HG02938 (cell line): ENCODE measurements at regions not wholly inside any gene's neighbourhood (a gene's known extent, or its start where the extent isn't known, plus 50 kb on each side); places are given as distances from the start of the nearest gene placed in this dataset.
"Not testable (repeated sequence)": the region's sequence is repeated elsewhere in the genome, so short reads cannot be mapped to it uniquely, and the experiment has no call there.

Experiments
- ATAC-seq: cut with Tn5 transposase; IDR thresholded peaks from one replicate; pipeline ENCODE4 v1.9.1; 2021; ENCODE audit warnings: mild to moderate bottlenecking, moderate library complexity; ENCODE audit not compliant: unreplicated experiment

DNA sequence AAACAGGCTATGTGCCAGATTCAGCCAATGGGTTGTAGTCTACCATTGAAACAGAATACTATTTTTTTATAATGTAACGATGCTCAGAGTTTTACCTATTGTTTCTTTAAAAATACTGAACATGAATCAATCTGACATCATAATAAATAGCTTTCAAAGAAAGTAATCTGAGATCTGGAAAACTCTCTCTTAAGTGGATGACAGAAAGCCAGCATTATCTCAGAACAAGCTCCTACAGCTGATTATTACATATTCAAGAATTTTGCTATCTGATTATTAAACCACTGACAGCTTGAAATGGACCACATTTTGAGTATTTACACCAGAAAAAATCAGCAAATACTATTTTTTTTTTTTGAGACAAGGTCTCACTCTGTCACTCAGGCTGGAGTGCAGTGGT, 484.2 kb upstream of the SOX9 start:
- ATAC-seq, result no peak

DNA sequence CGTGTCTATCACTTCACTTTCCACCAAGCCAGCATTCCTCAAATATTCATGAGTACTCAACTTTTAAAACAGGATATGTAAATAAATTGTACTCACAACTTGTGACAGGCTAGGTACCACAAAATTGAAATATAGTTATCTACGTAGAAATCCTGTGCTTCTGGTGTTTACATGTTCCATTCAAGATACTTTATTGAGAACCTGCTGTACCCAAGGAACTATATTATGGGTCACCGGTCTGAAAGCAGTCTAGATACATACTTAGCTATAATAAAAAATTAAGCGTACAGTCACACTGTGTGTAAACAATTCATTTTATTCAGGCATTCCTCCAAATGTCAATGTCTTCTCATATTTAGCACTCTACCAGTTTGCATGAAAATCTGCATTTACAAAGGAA, 482.2 kb upstream of the SOX9 start:
- no peak for ATAC-seq

DNA sequence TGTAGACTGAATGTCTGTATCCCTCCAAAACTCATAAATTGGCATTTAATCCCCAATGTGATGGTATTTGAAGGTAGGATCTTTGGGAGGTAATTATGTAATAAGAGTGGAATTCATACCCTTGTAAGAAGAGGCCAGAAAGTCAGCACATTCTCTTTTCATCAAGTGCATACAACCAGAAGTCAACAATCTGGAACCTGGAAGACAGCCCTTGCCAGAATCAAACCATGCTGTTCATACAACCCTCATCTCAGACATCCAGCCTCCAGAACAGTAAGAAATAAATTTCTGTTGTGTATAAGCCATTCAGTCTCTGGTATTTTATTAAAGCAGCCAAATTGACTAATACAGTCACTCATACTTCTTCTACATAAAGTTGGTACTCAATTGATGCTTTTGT, 481.0 kb upstream of the SOX9 start:
- ATAC-seq, result no peak

DNA sequence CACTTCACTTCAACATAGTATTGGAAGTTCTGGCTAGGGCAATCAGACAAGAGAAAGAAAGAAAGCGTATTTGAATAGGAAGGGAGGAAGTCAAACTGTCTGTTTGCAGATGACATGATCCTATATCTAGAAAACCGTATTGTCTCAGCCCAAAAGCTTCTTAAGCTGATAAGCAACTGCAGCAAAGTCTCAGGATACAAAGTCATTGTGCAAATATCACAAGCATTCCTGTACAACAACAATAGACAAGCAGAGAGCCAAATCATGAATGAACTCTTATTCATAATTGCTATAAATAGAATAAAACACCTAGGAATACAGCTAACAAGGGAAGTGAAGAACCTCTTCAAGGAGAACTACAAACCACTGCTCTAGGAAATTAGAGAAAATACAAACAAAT, 473.9 kb upstream of the SOX9 start:
- not testable (repeated sequence) for ATAC-seq

DNA sequence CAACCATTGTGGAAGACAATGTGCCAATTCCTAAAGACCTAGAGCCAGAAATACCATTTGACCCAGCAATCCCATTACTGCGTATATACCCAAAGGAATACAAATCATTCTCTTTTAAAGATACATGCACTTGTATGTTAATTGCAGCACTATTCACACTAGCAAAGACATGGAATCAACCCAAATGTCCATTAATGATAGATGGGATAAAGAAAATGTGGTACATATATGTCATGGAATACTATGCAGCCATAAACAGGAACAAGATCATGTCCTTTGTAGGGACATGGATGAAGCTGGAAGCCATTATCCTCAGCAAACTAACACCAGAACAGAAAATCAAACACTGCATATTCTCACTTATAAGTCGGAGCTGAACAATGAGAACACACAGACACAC, 472.5 kb upstream of the SOX9 start:
- ATAC-seq, result not testable (repeated sequence)

DNA sequence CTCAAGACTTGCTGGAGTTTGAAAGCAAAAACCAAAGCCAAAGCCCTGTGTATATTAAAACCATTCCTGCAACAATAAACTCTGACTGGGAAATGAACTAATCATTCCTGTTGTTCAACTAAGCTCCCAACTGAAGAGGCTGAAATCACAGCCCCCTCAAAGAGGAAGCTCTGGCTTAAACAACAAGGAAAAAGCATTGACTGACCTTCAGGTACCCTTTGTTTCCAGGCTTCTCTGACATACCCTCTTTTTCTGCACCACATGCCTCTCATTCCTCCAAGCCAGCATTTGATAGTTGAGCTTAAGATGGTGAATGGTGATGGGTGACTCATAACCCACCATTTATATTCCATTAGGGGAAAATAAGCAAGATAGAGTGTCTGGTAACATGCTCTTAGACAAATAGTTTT, 470.9 kb upstream of the SOX9 start:
- ATAC-seq, result no peak

DNA sequence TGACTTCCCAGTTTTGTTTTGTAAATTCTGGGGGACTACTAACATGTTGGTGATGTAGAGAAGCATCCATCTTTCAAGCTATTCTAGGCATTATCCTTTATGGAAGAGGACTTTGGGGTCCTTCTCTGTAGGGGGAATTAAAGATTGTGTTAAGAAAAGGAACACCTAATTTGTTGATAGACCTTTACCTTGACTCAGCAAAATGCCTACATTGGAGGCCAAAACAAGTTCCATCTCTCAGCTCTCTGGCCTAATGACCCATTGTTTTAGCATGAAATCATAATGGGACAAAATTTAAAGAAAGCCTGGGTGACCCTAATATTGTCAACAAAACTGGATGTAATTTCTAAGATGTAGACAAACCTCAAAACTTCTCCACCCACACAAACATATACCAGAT, 465.3 kb upstream of the SOX9 start:
- ATAC-seq, result no peak

DNA sequence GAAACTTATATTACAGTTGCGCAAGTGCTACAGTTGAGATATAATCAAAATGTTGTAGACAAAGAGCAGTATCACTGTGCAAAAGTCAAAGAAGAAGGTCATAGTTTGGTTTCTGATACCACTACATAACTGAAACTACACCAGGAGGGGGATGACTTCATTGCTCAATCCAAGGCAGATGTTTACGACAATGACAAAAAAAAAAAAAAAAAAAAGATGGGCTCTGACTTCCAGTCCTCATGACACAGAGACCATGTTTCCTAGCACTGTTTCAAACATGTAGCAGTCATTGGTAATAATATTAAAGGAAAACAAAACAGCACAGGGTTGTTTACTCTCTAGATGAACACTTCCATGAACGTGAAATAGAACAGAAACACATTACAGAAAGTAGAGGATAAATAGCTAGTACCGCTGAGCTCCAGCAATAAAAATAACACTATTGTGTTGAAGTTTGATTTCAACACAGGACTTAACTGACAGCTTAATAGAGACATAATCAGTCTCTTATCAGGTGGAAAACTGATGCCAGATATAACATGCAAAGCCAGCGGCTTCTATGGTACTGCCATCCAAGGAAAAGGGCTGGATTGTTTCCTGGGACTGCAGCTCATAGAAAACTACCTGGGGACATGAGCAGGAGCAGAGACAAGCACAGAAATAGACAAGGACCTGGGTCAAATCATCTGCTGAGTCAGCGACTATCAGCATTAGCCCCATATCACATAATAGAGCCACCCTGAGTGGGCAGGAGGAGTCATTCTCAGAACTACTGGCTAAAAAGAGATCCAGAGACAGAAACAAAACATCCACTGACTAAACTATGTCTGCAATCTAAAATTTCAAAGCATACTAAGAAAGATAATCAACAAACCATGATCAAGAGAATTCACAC, 463.6 kb upstream of the SOX9 start:
- ATAC-seq, result no peak

DNA sequence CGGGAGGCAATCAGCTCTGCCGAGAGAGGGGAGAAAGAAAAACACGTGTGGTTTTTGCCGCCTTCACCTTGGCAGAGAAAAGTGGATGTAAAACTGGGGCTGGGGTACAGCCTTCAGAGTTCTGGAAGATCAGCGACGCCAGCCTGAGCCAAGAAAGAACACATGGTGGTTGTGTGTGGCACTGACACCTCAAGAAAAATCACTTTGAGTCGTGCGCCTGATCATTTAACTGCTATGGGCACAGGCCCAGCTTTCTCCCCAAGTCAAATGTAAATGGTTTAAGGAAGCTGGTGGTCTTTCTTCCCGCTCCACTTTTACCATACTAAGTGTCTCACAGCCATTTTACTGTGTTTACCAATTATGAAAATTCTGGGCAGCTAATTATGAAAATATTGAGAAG, 461.8 kb upstream of the SOX9 start:
- no peak for ATAC-seq

DNA sequence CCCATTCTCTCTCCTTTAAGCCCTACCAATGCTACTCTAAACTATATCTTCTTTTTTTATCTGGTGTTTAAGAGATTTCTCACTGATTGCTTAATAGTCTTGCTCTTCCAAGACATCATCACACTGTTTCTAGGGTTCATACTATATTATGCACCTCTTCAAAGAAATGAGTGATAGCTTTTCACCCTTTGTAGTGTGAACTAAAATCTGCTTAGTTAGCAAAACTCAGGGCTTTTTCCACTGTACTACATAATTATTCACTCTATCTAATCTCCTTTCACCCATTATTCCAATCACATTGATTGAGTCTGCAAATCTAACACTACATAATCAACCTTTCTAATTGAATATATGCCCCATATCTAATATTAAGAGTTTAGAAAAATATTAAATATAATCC, 456.0 kb upstream of the SOX9 start:
- no peak for ATAC-seq

DNA sequence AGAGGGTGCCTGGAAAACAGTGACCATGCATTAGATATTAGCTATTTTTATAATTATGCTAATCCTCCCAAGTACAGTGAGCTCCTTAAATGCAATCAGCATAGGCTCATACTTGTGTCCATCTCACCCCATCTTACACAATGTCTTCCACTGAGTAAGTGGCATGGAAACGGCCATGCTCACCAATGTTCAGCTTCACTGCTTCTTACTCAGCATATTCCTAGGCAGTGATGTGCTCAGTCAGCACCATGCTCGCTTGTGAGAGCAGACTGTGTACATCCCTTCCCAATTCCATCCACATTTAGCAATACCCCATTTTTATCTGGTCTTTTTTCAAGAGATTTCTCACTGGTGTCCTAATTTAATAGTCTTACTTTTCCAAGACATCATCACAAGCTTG, 454.8 kb upstream of the SOX9 start:
- ATAC-seq, result no peak

DNA sequence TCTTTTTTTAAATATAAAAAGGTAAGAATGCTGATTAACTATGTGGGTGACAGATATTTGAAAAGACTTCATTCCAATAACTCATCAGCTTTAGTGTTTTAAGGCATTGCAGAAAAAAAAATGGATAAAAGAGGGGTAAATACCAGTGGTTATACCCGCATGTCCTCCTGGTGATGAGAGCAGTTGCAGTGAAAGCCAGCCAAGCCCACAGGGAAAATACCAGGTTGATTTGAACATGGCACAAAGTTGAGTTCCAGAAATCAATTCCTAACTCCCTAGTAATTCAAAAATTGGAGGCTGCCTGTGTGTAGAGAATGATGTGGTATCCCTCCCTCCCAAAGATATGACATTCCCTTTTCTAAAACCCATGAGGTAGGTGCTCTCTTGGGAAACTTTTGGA, 453.2 kb upstream of the SOX9 start:
- no peak for ATAC-seq

DNA sequence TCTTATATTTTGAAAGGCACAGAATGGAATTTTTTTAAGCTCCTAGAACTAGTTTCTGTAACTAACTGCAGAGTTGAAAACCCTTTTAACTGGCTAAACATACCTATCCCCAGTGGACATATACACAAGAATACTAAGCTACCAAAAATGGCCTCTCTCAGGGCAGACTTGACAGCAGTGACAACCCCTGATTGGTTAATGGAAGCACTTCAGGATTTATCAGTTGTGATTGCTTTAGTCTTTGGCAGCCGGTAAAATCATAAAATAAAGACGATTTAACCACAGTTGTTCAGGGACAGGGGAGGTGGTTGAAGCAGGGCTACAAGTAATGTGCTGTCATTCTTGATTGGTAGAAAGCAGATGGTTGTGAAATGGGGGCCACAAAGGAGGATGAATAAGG, 452.0 kb upstream of the SOX9 start:
- ATAC-seq, result no peak

DNA sequence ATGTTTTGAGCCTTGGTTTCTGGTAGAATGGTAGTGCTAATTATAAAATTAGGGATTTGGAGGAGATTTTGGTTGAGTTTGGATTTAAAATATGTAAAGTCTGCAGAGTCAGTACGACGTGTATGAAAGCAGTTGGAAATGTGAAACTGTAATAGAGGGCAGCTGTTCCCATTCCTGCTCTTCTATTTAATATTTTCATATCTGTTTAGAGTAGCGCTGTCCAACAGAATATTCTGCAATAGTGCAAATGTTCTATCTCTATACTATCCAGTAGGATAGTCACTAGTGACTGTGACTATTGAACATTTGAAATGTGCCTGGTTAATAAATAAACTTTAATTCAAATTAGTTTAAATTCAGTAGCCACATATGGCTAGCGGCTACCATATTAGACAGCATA, 443.4 kb upstream of the SOX9 start:
- no peak for ATAC-seq

DNA sequence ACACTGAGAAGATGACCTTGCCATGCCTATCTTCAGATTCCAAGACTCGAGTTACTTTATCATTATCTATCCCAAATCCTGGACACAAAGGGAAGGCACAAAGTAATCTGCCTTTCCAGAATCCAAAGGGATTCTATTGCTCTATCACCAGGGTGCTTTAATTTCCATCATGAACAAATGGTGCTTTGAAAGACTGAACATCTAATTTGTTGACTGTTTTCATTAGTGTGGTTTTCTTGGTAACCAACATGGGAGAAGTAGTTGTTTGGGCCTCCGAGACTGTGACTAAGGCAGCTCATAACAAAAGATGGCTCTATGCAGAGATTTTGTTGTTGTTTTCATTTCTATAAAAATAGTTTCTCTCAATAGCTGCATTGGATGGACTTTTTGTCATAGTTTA, 441.0 kb upstream of the SOX9 start:
- ATAC-seq, result no peak

DNA sequence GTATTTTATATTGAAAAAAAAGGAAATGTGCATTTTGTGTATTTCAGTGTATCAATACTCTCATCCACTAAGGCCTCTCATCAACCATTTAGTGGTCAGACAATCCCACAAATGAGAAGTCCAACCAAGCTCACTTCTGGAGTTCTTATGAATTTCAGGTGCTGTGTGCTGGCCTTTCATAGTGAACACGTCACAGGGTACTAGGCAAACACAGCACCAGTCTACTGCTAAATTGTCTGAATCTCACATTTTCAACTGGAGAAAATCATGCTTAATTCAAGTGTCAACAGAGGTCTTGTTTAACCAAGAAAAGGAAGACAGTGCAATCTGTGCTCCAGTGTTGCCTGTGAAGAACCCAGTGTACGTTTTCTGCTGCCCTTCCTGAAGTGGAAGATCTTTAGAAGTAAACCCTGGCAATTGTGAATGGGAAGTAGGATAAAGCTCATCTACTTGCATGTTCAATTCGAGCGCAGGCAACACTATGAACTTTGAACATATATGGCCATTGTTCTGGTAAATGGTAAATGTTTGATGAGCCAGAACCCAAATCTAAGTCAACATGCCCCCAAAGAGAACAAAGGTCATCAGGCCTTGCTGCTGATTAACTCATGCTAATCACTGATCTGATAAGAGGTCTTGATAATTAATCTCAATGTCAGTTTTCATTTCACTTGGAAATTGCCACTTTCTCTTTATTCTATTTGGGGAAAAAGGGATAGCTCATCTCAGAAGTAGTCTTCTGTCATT, 439.2 kb upstream of the SOX9 start:
- no peak for ATAC-seq

DNA sequence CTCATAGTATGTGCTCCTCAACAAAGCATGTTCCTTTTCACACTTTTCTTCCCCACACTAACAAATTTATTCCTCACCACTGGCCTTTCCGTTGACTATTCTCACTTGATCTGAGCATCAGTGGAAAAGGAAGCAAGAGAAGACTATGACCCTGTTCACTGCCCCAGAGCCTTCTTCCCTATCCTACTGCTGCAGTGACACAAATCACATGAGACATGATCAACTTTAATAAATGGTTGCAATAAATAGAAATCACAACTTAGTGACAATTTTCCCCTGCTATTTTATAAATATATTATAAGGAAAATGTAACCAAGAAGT, 438.7 kb upstream of the SOX9 start:
- no peak for ATAC-seq

DNA sequence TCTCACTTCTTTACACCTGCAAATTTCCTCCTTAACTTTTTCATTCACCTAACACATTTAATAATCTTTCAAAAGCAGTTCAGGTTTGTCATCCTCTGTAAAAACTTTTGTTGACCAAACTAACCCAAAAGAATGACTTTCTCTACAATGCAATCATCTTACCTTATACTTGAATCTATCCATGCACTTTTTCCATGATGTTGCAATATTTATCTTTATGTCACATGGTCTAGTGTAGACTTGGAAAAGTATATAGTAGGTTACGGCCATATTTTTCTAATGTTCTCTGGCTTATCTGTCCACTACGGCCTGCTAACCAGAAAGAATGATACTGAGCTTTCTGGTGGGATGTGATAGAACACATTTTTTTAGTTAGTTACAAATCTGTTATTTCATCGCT, 431.0 kb upstream of the SOX9 start:
- ATAC-seq, result no peak

DNA sequence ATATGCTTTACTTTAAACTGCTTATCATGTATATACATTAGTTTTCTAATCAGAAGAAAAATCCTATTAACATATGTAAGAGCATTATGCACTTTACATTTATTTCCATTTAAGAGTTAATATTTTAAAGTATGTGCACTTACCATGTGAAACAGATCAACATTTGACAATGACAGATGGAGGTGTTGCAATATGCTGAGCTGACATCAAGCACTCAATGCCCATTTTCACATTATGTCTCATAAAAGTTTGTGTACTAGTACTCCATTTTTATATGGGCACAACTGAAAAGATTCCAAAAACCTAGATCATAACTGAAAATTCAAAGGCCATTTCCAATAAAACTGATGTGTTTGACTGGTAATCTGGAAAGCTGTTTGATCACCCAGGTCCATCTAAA, 420.9 kb upstream of the SOX9 start:
- ATAC-seq, result no peak

DNA sequence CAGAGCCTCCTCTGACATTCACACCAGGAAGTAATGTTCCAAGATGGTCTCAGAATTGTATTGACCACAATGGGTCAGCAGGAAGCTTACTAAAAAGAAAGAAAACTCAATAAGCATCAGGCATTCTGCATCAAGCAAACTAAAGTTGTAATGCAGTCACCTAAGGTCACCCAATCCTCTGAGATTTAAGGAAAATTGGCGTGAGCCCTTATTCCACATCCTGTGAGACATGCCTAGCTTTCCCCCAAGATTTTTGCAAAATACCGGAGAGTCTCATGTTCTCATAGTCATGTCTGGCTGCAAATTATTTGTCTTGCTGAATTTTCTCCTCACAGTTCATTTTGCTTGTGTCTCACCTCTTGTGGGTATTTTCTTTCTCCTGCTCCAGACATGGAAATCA, 417.1 kb upstream of the SOX9 start:
- no peak for ATAC-seq

DNA sequence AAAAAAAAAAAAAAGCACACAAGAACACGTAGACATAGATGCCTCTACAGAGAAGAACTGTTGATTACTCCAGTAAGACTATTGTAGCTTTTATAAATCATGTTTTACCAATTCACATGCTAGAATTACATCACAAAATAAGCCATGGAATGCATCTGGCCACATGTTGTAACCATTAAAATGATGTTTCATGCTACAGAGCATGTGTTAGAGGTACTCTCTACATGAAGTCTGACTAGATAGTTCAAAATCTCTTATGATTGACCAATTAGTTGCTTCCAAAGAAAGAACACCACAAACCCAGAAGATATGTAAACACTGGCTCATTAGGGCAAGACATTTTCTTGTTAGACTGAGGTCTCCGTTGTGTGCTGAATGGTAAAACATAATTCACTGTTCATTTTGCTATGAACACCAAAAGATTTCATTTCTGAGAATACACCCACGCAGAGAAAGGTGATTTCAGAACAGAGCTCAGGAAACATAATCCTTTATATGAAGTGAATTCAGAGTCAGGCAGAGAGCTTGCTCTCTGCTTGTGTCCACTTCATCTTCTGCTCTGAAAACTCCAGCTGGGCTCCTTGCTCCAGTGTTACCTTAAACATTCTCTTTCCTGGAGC, 411.4 kb upstream of the SOX9 start:
- no peak for ATAC-seq

DNA sequence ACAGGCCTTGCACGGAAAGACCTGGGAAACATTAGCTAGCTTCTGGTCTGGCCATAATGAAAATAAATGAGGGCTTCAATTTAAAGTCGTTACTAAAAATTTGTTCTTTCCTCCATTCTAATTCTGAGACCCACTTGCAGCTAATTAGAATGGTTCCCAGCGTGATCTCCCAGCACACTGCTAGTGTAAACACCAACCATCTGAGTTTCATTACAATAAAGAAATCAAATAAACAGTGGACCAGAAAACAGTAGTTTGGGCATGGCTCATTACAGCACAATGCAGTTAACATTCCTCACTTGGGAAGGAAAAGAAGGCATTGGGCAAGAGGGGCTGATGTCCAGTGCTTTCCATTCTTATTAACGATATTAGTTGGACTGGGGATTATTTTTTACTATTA, 410.9 kb upstream of the SOX9 start:
- ATAC-seq, result no peak
